Endodermal cell (in vitro differentiated cells): ENCODE measurements at regions not wholly inside any gene's neighbourhood (a gene's known extent, or its start where the extent isn't known, plus 50 kb on each side); places are given as distances from the start of the nearest gene placed in this dataset.

Experiments
- DNase-seq: peaks from one replicate; pipeline ENCODE4 v3.0.0-alpha.2; 2017
- H3K27ac ChIP-seq: 2 replicates; pipeline ENCODE4 v1.5.1; 2013; ENCODE audit warnings: mild to moderate bottlenecking, low read depth, low read length, moderate library complexity
- H3K27me3 ChIP-seq: 2 replicates; pipeline ENCODE4 v1.6.1; 2013; ENCODE audit warnings: mild to moderate bottlenecking, low read length, moderate library complexity; ENCODE audit not compliant: insufficient read depth, control insufficient read depth, poor library complexity, severe bottlenecking
- H3K36me3 ChIP-seq: 2 replicates; pipeline ENCODE4 v1.7.0; 2013; ENCODE audit warnings: mild to moderate bottlenecking, low read length, moderate library complexity; ENCODE audit not compliant: control insufficient read depth, insufficient read depth
- H3K4me1 ChIP-seq: one replicate; pipeline ENCODE4 v1.7.0; 2013; ENCODE audit warnings: low read length; ENCODE audit not compliant: control insufficient read depth, insufficient read depth
- H3K4me3 ChIP-seq: 2 replicates; pipeline ENCODE4 v1.5.1; 2013; ENCODE audit warnings: mild to moderate bottlenecking, low read length, moderate library complexity
- H3K9ac ChIP-seq: 2 replicates; pipeline ENCODE4 v1.6.1; 2013; ENCODE audit warnings: mild to moderate bottlenecking, low read length, moderate library complexity; ENCODE audit not compliant: poor library complexity, severe bottlenecking; ENCODE audit errors: extremely low read depth
- H3K9me3 ChIP-seq: 2 replicates; pipeline ENCODE4 v1.6.1; 2013; ENCODE audit warnings: mild to moderate bottlenecking, low read length, moderate library complexity; ENCODE audit not compliant: control insufficient read depth
- H3K27ac Mint-ChIP-seq: 2 replicates; pipeline ENCODE4 v1.8.0; 2020; ENCODE audit warnings: mixed read lengths
- H3K27me3 Mint-ChIP-seq: 2 replicates; pipeline ENCODE4 v1.8.0; 2021; ENCODE audit warnings: mild to moderate bottlenecking, mixed read lengths; ENCODE audit not compliant: insufficient read depth
- H3K36me3 Mint-ChIP-seq: 2 replicates; pipeline ENCODE4 v1.8.0; 2020; ENCODE audit warnings: low read depth, mixed read lengths
- H3K4me1 Mint-ChIP-seq: 2 replicates; pipeline ENCODE4 v1.8.0; 2020; ENCODE audit warnings: mixed read lengths
- H3K4me3 Mint-ChIP-seq: 2 replicates; pipeline ENCODE4 v1.8.0; 2020; ENCODE audit warnings: mild to moderate bottlenecking, moderate library complexity, mixed read lengths
- H3K9me3 Mint-ChIP-seq: 2 replicates; pipeline ENCODE4 v1.8.0; 2020; ENCODE audit warnings: mild to moderate bottlenecking, mixed read lengths
- WGBS, 2 experiments: methylation state at CpG; one replicate each; pipeline versions ENCODE4 v1.1.5 to v1.1.7; 2013; ENCODE audit warnings: missing lambda C conversion rate in 2 of 2, mixed read lengths in 1 of 2; ENCODE audit not compliant: insufficient coverage in 1 of 2, insufficient read length in 1 of 2; 5-methylcytosine and 5-hydroxymethylcytosine counted together
- TF ChIP-seq, protein P1 (sequence below): fragments of 200-600 bp; sonication (generic); conservative IDR thresholded peaks from 2 replicates; pipeline ENCODE4 v1.5.0; 2021; ENCODE audit warnings: antibody characterized with exemption, mild to moderate bottlenecking

GRCh38 chr20:39347626-39348025 is 385.5 kb downstream of the DHX35 start:
- peaks cover 27% of the 10 kb centered on the region for H3K9me3 ChIP-seq
- 89 to 100% methylated on average over 2 to 5 of the region's 5 CpGs for WGBS, 2 experiments
- no peak overlapping the region for H3K27ac ChIP-seq
- H3K36me3 Mint-ChIP-seq = no peaks in the 10 kb centered on the region
- H3K4me3 ChIP-seq = no peak overlapping the region
- peaks cover 21% of the 10 kb centered on the region for H3K9me3 Mint-ChIP-seq
- H3K4me3 Mint-ChIP-seq = no peak overlapping the region
- no peaks in the 10 kb centered on the region for H3K36me3 ChIP-seq
- no peak overlapping the region for H3K9ac ChIP-seq
- TF ChIP-seq, protein P1, sequence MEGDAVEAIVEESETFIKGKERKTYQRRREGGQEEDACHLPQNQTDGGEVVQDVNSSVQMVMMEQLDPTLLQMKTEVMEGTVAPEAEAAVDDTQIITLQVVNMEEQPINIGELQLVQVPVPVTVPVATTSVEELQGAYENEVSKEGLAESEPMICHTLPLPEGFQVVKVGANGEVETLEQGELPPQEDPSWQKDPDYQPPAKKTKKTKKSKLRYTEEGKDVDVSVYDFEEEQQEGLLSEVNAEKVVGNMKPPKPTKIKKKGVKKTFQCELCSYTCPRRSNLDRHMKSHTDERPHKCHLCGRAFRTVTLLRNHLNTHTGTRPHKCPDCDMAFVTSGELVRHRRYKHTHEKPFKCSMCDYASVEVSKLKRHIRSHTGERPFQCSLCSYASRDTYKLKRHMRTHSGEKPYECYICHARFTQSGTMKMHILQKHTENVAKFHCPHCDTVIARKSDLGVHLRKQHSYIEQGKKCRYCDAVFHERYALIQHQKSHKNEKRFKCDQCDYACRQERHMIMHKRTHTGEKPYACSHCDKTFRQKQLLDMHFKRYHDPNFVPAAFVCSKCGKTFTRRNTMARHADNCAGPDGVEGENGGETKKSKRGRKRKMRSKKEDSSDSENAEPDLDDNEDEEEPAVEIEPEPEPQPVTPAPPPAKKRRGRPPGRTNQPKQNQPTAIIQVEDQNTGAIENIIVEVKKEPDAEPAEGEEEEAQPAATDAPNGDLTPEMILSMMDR = no peak
- H3K27me3 ChIP-seq = no peaks in the 10 kb centered on the region
- DNase-seq = no peak
- no peaks in the 10 kb centered on the region for H3K4me1 ChIP-seq
- H3K27me3 Mint-ChIP-seq = no peaks in the 10 kb centered on the region
- H3K27ac Mint-ChIP-seq = no peak overlapping the region
- no peaks in the 10 kb centered on the region for H3K4me1 Mint-ChIP-seq

- TF ChIP-seq, protein P1 = no peak
- H3K9me3 Mint-ChIP-seq = no peaks in the 10 kb centered on the region
Observed at GRCh38 chr20:39342463-39342862, 380.3 kb downstream of the DHX35 start.

DNA sequence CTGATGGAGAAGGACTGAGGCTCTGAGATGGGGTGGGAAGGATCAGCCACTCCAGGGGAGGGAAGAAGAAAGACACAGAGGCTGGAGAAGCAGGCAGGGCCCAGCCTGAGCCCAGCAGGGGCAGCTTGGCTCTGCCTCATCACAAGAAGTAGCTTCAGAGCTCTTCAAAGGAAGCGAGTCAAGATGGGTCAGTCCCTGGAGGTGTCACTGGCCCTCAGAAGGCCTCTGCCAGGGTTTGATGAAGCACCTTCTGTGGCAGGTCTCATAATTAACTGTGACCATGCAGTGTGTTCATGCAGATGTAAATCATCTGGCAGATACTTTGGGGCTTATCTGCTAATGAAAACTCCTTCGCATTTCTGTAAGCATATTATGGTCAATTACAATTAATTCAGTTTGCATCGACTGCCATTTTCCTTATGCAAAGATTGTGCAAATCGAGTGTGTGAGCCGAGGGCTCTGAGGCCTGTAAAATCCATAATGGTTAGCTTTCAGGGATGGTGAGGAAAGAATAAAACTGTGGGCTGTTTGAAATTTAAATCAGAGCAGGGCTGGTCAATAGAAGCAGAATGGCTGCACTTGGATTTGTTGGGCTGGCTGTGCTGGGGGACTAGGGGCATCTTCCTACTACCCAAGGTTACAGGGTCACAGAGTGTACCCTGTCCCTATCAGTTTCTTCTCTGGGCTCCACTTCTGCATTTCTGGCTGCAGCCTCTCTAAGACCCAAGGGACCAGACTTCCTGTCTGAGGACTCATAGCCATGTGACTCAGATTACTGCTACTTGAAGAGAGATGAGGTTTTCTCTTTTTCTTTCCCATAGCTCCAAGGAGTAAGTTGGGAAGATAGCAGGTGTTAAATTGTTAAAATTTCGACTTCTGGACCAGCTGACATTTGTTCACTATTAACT is 376.6 kb downstream of the DHX35 start:
- TF ChIP-seq, protein P1 = no peak
- Histone ChIP-seq H3K4me1 (no peaks in the 10 kb centered on the region), H3K4me3 (no peak overlapping the region), H3K9me3 (no peaks in the 10 kb centered on the region), H3K27ac (no peak overlapping the region), H3K27me3 (no peaks in the 10 kb centered on the region), H3K9ac (no peak overlapping the region), H3K36me3 (no peaks in the 10 kb centered on the region)
- H3K36me3 Mint-ChIP-seq = no peaks in the 10 kb centered on the region
- H3K4me1 Mint-ChIP-seq = peaks cover 4% of the 10 kb centered on the region
- no peak for DNase-seq
- 89 to 100% methylated on average over 2 to 6 of the region's 6 CpGs for WGBS, 2 experiments
- H3K27ac Mint-ChIP-seq = no peak overlapping the region
- H3K9me3 Mint-ChIP-seq = no peaks in the 10 kb centered on the region
- H3K27me3 Mint-ChIP-seq = peaks cover 16% of the 10 kb centered on the region
- H3K4me3 Mint-ChIP-seq = no peak overlapping the region

More at GRCh38 chr20:39342463-39342862, 380.3 kb downstream of the DHX35 start:
- no peaks in the 10 kb centered on the region for H3K4me1 Mint-ChIP-seq
- Histone ChIP-seq H3K9me3 (no peaks in the 10 kb centered on the region), H3K9ac (no peak overlapping the region), H3K4me1 (no peaks in the 10 kb centered on the region), H3K27ac (no peak overlapping the region), H3K4me3 (no peak overlapping the region), H3K36me3 (no peaks in the 10 kb centered on the region), H3K27me3 (no peaks in the 10 kb centered on the region)
- WGBS, 2 experiments = 85 to 100% methylated on average over 1 of the region's 1 CpG
- no peak overlapping the region for H3K4me3 Mint-ChIP-seq
- no peaks in the 10 kb centered on the region for H3K36me3 Mint-ChIP-seq
- no peak for DNase-seq
- no peak overlapping the region for H3K27ac Mint-ChIP-seq
- H3K27me3 Mint-ChIP-seq = no peaks in the 10 kb centered on the region
